Esophagus muscularis mucosa (tissue), 4 donors: ENCODE measurements at regions not wholly inside any gene's neighbourhood (a gene's known extent, or its start where the extent isn't known, plus 50 kb on each side); places are given as distances from the start of the nearest gene placed in this dataset.

Experiments used
- DNase-seq: peaks from one replicate; pipeline ENCODE4 v3.0.0-alpha.2; 2017; ENCODE audit errors: extremely low spot score
- H3K27ac ChIP-seq, 4 donors: fragments of 200-600 bp; sonication (generic); replicated peaks in 1 of 4; 1 replicate in 3 of 4; 2 replicates in 1 of 4; pipeline ENCODE4 v1.5.1; 2016 to 2019; ENCODE audit warnings: mild to moderate bottlenecking in 1 of 4
- H3K27me3 ChIP-seq, 4 donors: fragments of 200-600 bp; sonication (generic); one replicate each; pipeline versions ENCODE4 v1.5.1 to v1.6.0; 2016 to 2019
- H3K36me3 ChIP-seq, 4 donors: fragments of 200-600 bp; sonication (generic); one replicate each; pipeline ENCODE4 v1.5.1; 2016 to 2019
- H3K4me1 ChIP-seq, 4 donors: fragments of 200-600 bp; sonication (generic); one replicate each; pipeline ENCODE4 v1.5.1; 2016 to 2019
- H3K4me3 ChIP-seq, 4 donors: fragments of 200-600 bp; sonication (generic); 1 replicate in 2 of 4; 2 replicates in 2 of 4; pipeline ENCODE4 v1.5.1; 2016 to 2019; ENCODE audit warnings: mild to moderate bottlenecking in 4 of 4, moderate library complexity in 1 of 4
- H3K9me3 ChIP-seq, 4 donors: fragments of 200-600 bp; sonication (generic); 1 replicate in 3 of 4; 2 replicates in 1 of 4; pipeline ENCODE4 v1.5.1; 2016 to 2019
- EP300 ChIP-seq: sonication (generic); formaldehyde crosslinking; IDR thresholded peaks from one replicate; pipeline ENCODE4 v1.6.1; 2017; ENCODE audit warnings: antibody characterized with exemption
- POLR2A ChIP-seq: fragments of 450-650 bp; IDR thresholded peaks from one replicate; pipeline ENCODE4 v1.6.1; 2017; ENCODE audit warnings: antibody characterized with exemption, moderate library complexity, mild to moderate bottlenecking, low read depth
- POLR2AphosphoS5 ChIP-seq, 2 donors: sonication (generic); formaldehyde crosslinking; IDR thresholded peaks; one replicate each; pipeline ENCODE4 v1.6.1; 2017; ENCODE audit warnings: antibody characterized with exemption in 2 of 2
- WGBS: methylation state at CpG from one replicate; pipeline ENCODE4 v1.1.5; 2018; 5-methylcytosine and 5-hydroxymethylcytosine counted together
- intact Hi-C: fragments of 100-400 bp; cut with DNase I; formaldehyde crosslinking; loops from one replicate; pipeline ENCODE4 v1.15.1; 2023
- TF ChIP-seq, protein P1 (sequence below), 3 experiments: fragments of 200-600 bp in 2 of 3; fragments of 450-650 bp in 1 of 3; sonication (generic) in 2 of 3; IDR thresholded peaks; one replicate each; pipeline ENCODE4 v1.5.1; 2017 to 2019; ENCODE audit warnings: antibody characterized with exemption in 3 of 3, mild to moderate bottlenecking in 2 of 3, moderate library complexity in 1 of 3

GRCh38 chr1:70919706-70920323 is 127.8 kb downstream of the PTGER3 start:
- Histone ChIP-seq H3K4me1 (no peaks in the 10 kb centered on the region), H3K27me3 (no peaks in the 10 kb centered on the region), H3K9me3 (peaks cover 0 to 4% (median 0%) of the 10 kb centered on the region in 4 donors), H3K4me3 (no peak overlapping the region), H3K36me3 (no peaks in the 10 kb centered on the region), H3K27ac (no peak overlapping the region)
- TF ChIP-seq, protein P1, sequence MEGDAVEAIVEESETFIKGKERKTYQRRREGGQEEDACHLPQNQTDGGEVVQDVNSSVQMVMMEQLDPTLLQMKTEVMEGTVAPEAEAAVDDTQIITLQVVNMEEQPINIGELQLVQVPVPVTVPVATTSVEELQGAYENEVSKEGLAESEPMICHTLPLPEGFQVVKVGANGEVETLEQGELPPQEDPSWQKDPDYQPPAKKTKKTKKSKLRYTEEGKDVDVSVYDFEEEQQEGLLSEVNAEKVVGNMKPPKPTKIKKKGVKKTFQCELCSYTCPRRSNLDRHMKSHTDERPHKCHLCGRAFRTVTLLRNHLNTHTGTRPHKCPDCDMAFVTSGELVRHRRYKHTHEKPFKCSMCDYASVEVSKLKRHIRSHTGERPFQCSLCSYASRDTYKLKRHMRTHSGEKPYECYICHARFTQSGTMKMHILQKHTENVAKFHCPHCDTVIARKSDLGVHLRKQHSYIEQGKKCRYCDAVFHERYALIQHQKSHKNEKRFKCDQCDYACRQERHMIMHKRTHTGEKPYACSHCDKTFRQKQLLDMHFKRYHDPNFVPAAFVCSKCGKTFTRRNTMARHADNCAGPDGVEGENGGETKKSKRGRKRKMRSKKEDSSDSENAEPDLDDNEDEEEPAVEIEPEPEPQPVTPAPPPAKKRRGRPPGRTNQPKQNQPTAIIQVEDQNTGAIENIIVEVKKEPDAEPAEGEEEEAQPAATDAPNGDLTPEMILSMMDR (IDR thresholded peaks at IDR 0.05): no peak
- TF ChIP-seq EP300 (no peak), POLR2A (no peak), POLR2AphosphoS5 (IDR thresholded peaks at IDR 0.05) (no peak)
- DNase-seq: no peak
- intact Hi-C loops: no loop called here
- WGBS: 95% methylated on average over 1 of the region's 1 CpG
